ENCODE measurements at regions not wholly inside any gene's neighbourhood (a gene's known extent, or its start where the extent isn't known, plus 50 kb on each side); places are given as distances from the start of the nearest gene placed in this dataset.
"Not testable (repeated sequence)": the region's sequence is repeated elsewhere in the genome, so short reads cannot be mapped to it uniquely, and the experiment has no call there.

GRCh38 chr20:30484009-30484748 is 773.3 kb upstream of the DEFB115 start:
- no peak for DNase-seq

- DNase-seq = no peak
These were observed 772.8 kb upstream of the DEFB115 start for GRCh38 chr20:30484749-30485070.

GRCh38 chr20:30485331-30486102 is 771.9 kb upstream of the DEFB115 start:
- DNase-seq = no peak

GRCh38 chr20:30486103-30486478 is 771.4 kb upstream of the DEFB115 start:
- no peak for DNase-seq

- DNase-seq = not testable (repeated sequence)
These were observed 770.0 kb upstream of the DEFB115 start for GRCh38 chr20:30487461-30487860.

- no peak for DNase-seq
These were observed 769.2 kb upstream of the DEFB115 start for GRCh38 chr20:30487947-30488926.

- DNase-seq = no peak
These were observed 768.4 kb upstream of the DEFB115 start for GRCh38 chr20:30488941-30489613.

- DNase-seq = no peak
These were observed 767.9 kb upstream of the DEFB115 start for GRCh38 chr20:30489614-30490003.

- no peak for DNase-seq
These were observed 766.4 kb upstream of the DEFB115 start for GRCh38 chr20:30491016-30491415.

GRCh38 chr20:30496656-30497055 is 760.8 kb upstream of the DEFB115 start:
- DNase-seq = not testable (repeated sequence)

GRCh38 chr20:30497191-30497590 is 760.3 kb upstream of the DEFB115 start:
- not testable (repeated sequence) for DNase-seq

- no peak for DNase-seq
These were observed 758.3 kb upstream of the DEFB115 start for GRCh38 chr20:30499123-30499522.

- not testable (repeated sequence) for DNase-seq
These were observed 757.6 kb upstream of the DEFB115 start for GRCh38 chr20:30499716-30500446.

GRCh38 chr20:30500447-30500820 is 757.0 kb upstream of the DEFB115 start:
- not testable (repeated sequence) for DNase-seq

- DNase-seq = no peak
These were observed 756.5 kb upstream of the DEFB115 start for GRCh38 chr20:30500829-30501440.

GRCh38 chr20:30502670-30503069 is 754.8 kb upstream of the DEFB115 start:
- no peak for DNase-seq

- not testable (repeated sequence) for DNase-seq
These were observed 754.3 kb upstream of the DEFB115 start for GRCh38 chr20:30503204-30503603.

- DNase-seq = no peak
These were observed 753.4 kb upstream of the DEFB115 start for GRCh38 chr20:30503992-30504570.

GRCh38 chr20:30505566-30505965 is 751.9 kb upstream of the DEFB115 start:
- no peak for DNase-seq

GRCh38 chr20:30506100-30506499 is 751.4 kb upstream of the DEFB115 start:
- no peak for DNase-seq

- DNase-seq = not testable (repeated sequence)
These were observed 749.1 kb upstream of the DEFB115 start for GRCh38 chr20:30508382-30508781.

All from NCI-H187 (cell line).